Fibroblast of upper back skin (primary cell): ENCODE measurements at regions not wholly inside any gene's neighbourhood (a gene's known extent, or its start where the extent isn't known, plus 50 kb on each side); places are given as distances from the start of the nearest gene placed in this dataset.

Source experiments
- DNase-seq: peaks from one replicate; pipeline ENCODE4 v3.0.0-alpha.2; 2013

DNA sequence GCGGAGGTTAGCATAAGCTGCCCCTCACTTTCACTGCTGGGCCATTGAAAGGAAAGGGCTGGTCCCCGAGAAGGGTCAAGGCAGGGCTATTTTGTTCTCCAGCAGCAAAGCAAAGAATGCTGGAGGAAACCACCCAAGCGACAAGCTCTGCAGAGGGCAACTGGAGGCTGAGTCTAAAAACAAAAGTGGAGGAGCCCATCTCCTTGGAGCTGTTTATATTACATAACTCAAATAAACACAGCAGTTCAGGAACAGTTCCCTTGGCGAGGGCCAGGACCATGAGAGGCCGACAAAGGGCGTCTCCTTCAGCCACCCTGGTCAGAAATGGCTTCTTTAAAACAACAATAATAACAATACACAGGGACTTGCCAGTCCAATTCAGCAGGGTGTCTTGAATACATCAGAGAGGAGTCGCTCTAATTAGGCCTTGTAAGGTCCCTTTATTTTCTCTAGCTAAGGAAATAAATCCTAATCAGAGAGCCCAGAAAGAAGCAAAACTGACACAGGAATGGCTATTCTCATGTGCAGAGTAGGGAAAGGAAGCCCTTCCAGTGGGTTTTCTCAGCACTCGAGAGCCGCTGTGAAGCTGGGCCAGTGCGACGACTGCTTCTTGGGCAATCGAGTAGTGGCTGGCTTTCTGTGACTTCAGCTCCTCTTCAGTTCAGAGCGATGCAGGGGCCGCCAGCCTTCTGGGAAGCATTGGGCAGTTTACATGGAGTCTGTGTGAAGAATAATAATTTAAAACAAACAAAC, 57.0 kb upstream of the TARBP1 start:
- no peak for DNase-seq

DNA sequence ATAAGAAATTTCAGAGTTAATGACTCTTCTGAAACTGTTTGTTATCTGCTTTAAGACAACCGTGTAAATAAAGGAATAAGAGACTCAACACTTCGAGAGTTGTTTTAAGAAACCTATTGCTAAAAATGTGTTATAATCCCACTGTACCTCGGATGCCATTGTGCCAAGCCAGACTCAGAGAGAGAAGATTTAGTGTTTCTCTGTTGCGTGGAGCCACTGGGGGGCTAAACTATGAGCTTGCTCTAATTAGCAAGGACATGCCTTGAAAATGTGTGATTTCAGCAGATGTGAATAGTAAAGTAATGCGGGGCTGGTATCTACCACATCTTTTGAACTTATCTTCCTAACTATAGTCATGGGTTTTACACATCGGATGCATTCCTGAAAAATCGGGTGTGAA, 56.2 kb upstream of the TARBP1 start:
- DNase-seq, result no peak

DNA sequence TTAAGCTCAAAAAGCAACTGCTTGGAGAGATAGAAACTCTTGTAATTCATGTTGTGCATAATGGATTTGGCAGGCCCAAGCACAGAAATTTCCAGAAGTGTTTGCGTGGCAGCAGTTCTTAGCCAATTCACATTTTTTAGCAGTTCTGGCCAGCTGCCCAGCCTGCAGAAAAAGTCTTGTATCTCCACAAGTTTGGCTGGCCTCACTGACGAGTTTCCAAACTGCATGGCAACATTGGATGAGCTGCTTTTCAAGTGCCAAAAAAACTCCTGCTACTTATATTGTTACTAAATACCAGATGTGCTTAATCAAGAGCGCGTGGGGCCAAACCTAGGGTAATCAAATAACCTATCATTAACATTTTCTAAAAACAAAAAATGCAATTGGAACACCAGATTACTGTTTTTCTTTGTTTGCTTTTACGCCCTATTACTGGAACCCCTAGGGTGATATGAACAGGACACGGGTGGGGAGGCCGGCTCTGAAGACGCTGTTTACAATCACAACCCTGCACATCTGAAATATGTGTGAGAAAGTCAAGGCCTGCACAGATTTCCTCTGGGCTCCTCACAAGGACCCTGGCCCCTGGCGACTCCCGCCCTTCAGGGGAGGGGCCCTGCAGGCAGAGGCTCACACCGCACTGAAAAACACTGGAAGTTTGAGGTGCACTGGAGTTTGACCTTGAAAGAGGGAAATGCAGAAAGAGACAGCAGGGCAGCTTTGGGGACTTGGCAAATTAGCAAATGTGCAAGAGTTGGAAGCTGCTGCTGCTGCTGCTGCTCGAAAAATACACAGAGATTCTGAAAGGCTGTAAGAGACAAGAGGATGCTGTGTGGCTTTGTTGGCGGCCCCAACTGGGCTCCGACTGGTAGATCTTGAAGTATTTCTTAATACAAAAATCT, 55.2 kb upstream of the TARBP1 start:
- peak; percentile 99 for DNase-seq

DNA sequence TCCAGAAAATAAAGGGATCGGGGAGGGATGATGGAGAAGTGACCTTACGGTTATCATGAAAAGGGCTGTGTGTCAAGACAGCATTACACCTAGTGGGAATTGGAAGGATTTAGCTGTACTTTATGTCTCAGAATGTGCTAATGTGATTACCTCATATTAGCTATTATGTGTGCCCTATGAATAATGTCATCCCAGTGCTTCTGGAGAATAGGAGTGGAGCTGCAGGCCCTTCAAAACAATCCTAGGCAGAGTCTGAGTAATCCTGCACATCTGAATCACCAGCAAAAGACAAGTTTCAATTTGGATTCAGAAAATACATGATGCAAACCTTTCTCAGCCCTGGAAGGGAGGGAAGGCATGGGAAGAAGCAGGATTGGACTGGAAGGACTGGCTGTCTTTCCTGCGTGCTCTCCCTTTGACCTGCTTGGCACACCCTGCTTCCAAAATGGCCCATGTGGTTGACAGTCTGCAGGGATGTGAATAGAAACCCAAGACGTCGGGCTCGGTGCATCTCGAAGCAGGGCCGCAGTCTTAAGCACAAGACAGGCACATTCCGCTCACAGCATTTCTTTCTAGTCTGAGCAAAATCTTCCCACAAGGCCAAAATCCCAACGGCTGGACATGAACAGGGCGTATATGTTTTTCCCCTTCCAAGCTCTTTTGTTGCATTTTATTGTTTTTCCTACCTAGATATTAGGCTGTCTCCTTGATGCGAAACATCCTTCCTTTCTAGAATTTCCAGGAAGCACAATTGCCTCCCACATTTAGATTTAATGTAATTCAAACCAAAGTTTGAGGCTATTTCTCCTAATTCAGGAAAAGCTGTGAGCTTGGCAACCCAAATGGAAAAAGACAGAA, 54.3 kb upstream of the TARBP1 start:
- peak; percentile 97 for DNase-seq

DNA sequence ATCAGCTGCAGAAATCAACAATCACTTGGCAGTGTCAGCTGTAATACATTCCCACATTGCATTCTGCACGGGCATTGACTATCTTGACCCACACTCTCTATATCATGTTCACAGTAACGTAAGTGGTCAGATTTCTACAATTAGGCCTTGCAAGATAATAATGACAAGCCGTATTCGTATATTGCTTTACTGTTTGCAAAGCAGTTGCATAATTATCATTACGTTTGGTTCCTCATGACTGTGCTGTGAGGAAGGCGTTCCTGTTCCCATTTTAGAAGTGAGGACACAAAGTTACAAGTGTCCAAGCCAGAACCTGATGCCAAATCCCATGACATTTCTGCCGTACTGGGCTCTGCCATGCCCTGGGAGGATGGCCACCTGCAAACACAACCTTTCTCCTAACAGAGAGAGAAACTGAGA, 53.5 kb upstream of the TARBP1 start:
- DNase-seq, result no peak

DNA sequence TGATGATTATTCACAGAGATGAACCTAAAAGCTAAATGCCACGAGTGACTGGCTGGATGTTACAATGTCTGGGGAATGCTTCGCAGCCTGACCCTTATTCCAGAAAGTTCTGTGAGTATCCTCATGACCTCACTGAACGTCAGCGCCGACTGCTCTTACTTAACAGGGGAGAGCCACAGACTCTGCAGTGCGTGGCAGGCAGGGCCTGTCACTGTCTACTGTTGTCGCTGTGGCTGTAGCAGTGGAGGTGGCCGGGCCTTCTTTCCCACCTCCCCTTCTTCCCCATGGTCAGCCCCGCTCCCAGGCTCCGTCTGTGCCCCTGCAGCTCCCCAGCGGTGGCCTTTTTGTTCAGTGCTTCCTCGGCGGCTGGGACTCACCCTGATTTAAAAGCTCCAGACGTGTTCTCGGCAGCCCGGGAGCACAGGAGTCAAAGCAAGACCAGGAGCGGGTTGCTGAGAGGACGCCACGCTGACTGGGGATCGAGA, 52.2 kb upstream of the TARBP1 start:
- DNase-seq, result peak; percentile 64

DNA sequence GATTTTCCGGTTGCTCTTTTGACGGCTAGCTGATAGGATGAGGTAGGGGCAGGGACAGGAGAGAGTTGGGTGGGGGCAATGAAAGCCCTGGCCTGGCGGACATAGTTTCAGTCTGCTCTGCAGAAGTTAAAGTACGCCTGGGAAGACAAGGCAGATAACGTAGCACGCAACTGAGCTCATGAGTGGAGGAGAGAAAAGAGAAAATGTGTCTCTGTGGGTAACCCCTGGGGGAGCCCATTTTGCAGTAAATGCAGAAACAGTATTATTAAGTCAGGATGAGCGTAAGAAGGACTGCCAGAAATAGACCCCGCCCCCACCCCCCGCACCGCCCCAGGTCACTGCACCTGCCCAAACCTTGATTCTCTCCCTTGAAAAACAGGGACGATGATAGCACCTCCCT, 51.7 kb upstream of the TARBP1 start:
- no peak for DNase-seq

DNA sequence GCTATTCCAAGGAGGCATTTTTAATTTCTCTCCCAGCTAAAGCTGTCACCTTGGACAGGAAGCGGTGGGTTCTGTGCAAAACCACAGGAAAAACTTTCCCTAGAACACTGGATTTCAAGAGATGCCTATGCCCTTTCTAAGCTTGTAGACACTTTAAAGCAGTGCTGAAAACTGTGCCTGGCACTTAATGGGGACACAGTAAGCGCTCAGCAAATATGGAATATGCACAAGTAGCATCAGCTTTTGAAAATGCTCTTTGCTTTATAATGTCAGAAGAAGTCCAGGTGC, 50.9 kb upstream of the TARBP1 start:
- DNase-seq, result peak; percentile 35

DNA sequence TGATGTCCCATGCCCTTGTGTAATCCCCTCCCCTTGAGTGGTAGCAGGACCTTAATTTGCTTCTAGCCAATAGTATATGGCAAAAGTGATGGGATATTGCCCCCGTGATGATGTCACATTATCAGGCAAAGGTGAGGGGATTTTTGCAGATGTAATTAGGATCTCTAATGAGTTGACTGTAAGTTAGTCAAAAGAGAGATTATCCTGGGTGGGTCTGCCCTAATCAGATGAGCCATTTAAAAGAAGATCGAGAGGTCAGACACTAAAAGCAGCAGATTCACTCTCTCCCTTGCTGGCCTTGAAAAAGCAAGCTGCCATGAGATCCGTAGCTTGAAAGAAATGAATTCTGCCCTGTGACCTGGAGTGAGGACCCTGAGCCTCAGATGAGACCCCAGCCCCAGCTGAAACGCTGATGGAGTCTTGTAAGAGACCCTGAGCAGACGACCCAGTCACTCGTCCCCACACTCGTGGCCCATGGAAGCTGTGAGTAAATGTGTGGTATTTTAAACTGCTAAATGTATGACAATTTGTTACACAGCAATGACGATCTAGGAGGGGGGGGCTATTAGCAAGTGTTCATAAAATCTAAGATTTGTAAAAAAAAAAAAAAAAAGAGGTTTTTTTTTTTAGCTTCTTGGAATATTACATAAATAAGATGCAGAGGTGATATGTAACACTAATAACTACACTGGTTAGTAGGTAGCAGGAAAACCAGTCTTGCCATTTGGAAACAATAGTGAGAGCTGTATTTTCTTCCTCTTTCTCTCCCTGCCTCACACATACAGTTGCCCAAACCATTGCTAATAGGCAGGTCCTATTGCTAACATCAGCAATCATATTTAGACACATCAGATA, 50.3 kb upstream of the TARBP1 start:
- no peak for DNase-seq
